Lung (tissue), 11 donors: ENCODE measurements at regions not wholly inside any gene's neighbourhood (a gene's known extent, or its start where the extent isn't known, plus 50 kb on each side); places are given as distances from the start of the nearest gene placed in this dataset.

Experiments
- ATAC-seq: fragments of 200-7000 bp; cut with Tn5 transposase; one replicate; pipeline ENCODE4 v1.9.1; 2020; ENCODE audit warnings: moderate number of reproducible peaks; ENCODE audit not compliant: insufficient read depth, low FRiP score
- DNase-seq, 3 donors: peaks; one replicate each; pipeline ENCODE4 v3.0.0-alpha.2; 2013 to 2017
- H3K27ac ChIP-seq, 2 donors: one replicate each; pipeline ENCODE4 v1.5.1; 2013; ENCODE audit warnings: mild to moderate bottlenecking in 2 of 2, moderate library complexity in 2 of 2, control low read depth in 1 of 2, inconsistent platforms in 1 of 2, low read depth in 1 of 2, low read length in 1 of 2
- H3K27me3 ChIP-seq, 3 donors: one replicate each; pipeline ENCODE4 v1.5.1; 2013; ENCODE audit warnings: low read length in 2 of 3; ENCODE audit not compliant: control insufficient read depth in 3 of 3, insufficient read depth in 3 of 3
- H3K36me3 ChIP-seq, 4 donors: one replicate each; pipeline ENCODE4 v1.5.1; 2013; ENCODE audit warnings: low read length in 4 of 4, mild to moderate bottlenecking in 1 of 4, moderate library complexity in 1 of 4; ENCODE audit not compliant: control insufficient read depth in 4 of 4, insufficient read depth in 4 of 4
- H3K4me1 ChIP-seq, 5 donors: one replicate each; pipeline ENCODE4 v1.5.1; 2013; ENCODE audit warnings: low read length in 5 of 5, mild to moderate bottlenecking in 2 of 5, moderate library complexity in 1 of 5; ENCODE audit not compliant: control insufficient read depth in 5 of 5, insufficient read depth in 5 of 5
- H3K4me3 ChIP-seq: one replicate; pipeline ENCODE4 v1.5.1; 2013; ENCODE audit warnings: mild to moderate bottlenecking, control low read depth, moderate library complexity
- H3K9ac ChIP-seq, 2 donors: one replicate each; pipeline ENCODE4 v1.5.1; 2013; ENCODE audit warnings: low read length in 2 of 2, control low read depth in 1 of 2; ENCODE audit not compliant: insufficient read depth in 1 of 2
- H3K9me3 ChIP-seq, 4 donors: one replicate each; pipeline ENCODE4 v1.5.1; 2013; ENCODE audit warnings: low read length in 3 of 4, mild to moderate bottlenecking in 1 of 4, moderate library complexity in 1 of 4; ENCODE audit not compliant: control insufficient read depth in 4 of 4, insufficient read depth in 3 of 4
- CTCF ChIP-seq: IDR thresholded peaks from 2 replicates; pipeline ENCODE4 v1.5.1; 2012; ENCODE audit warnings: mild to moderate bottlenecking; ENCODE audit errors: control extremely low read depth, extremely low read depth
- WGBS, 2 donors: extraction: QIAGEN DNeasy Blood & Tissue Kit; methylation state at CpG; one replicate each; pipeline ENCODE4 v1.1.7; 2013; 5-methylcytosine and 5-hydroxymethylcytosine counted together
- donor health status: control.
- donor health status: control.
- donor health status: Bipolar disorder and iron deficiency.
- donor health status: healthy.
- donor health status: DM: yes; HTN: yes; CAD: no.

GRCh38 chr4:96525898-96526297 is 686.0 kb downstream of the PDHA2 start:
- H3K27me3 ChIP-seq: peaks cover 0 to 24% (median 0%) of the 10 kb centered on the region in 3 donors
- DNase-seq: peak in 2 of 3 donors; percentile 37 to 57
- ATAC-seq: no peak

GRCh38 chr4:96526625-96527024 is 686.7 kb downstream of the PDHA2 start:
- no peak for ATAC-seq
- Histone ChIP-seq H3K4me3 (no peak overlapping the region), H3K27ac (no peak overlapping the region), H3K36me3 (no peaks in the 10 kb centered on the region), H3K9me3 (peaks cover 0 to 4% (median 0%) of the 10 kb centered on the region in 4 donors), H3K4me1 (no peaks in the 10 kb centered on the region), H3K9ac (no peak overlapping the region), H3K27me3 (peaks cover 0 to 24% (median 0%) of the 10 kb centered on the region in 3 donors)
- 78 to 90% methylated on average over 1 of the region's 1 CpG for WGBS, 2 donors
- DNase-seq: no peak
- no peak for TF ChIP-seq CTCF

More at GRCh38 chr4:96525898-96526297, 686.0 kb downstream of the PDHA2 start:
- Histone ChIP-seq H3K27ac (no peak overlapping the region), H3K9ac (no peak overlapping the region), H3K36me3 (no peaks in the 10 kb centered on the region), H3K4me1 (no peaks in the 10 kb centered on the region), H3K4me3 (no peak overlapping the region), H3K9me3 (peaks cover 0 to 9% (median 0%) of the 10 kb centered on the region in 4 donors)
- TF ChIP-seq CTCF: no peak

GRCh38 chr4:96531836-96532235 is 691.9 kb downstream of the PDHA2 start:
- no peaks in the 10 kb centered on the region for H3K9me3 ChIP-seq
- H3K4me1 ChIP-seq: no peaks in the 10 kb centered on the region
- no peak overlapping the region for H3K4me3 ChIP-seq
- H3K27ac ChIP-seq: no peak overlapping the region
- ATAC-seq: no peak
- peak in 2 of 3 donors; percentile 24 to 32 for DNase-seq
- H3K9ac ChIP-seq: no peak overlapping the region
- no peak for TF ChIP-seq CTCF
- no peaks in the 10 kb centered on the region for H3K36me3 ChIP-seq
- peaks cover 0 to 9% (median 0%) of the 10 kb centered on the region in 3 donors for H3K27me3 ChIP-seq

GRCh38 chr4:96543346-96543745 is 703.5 kb downstream of the PDHA2 start:
- H3K4me1 ChIP-seq: no peaks in the 10 kb centered on the region
- H3K27me3 ChIP-seq: peaks cover 0 to 2% (median 0%) of the 10 kb centered on the region in 3 donors
- H3K4me3 ChIP-seq: no peak overlapping the region
- no peak overlapping the region for H3K27ac ChIP-seq
- H3K9me3 ChIP-seq: no peaks in the 10 kb centered on the region
- ATAC-seq (no peak), DNase-seq (no peak)
- TF ChIP-seq CTCF: no peak
- no peaks in the 10 kb centered on the region for H3K36me3 ChIP-seq
- 89% methylated on average over 2 of the region's 2 CpGs for WGBS, 2 donors
- H3K9ac ChIP-seq: no peak overlapping the region
